Activated CD4-positive, alpha-beta T cell treated with anti-CD3 and anti-CD28 coated beads, Interleukin-2, amount 10 ng/mL, durations not matched to agents 24 days and 14 days (primary cell): ENCODE measurements at regions not wholly inside any gene's neighbourhood (a gene's known extent, or its start where the extent isn't known, plus 50 kb on each side); places are given as distances from the start of the nearest gene placed in this dataset.
"Not testable (repeated sequence)": the region's sequence is repeated elsewhere in the genome, so short reads cannot be mapped to it uniquely, and the experiment has no call there.

ENCODE experiments used
- DNase-seq: peaks from one replicate; pipeline ENCODE4 v3.0.0; 2022
- H3K27ac Mint-ChIP-seq: one replicate; pipeline ENCODE4 v1.8.0; 2022; ENCODE audit warnings: mild to moderate bottlenecking, mixed read lengths
- H3K27me3 Mint-ChIP-seq: one replicate; pipeline ENCODE4 v1.8.0; 2022; ENCODE audit warnings: mixed read lengths
- H3K36me3 Mint-ChIP-seq: one replicate; pipeline ENCODE4 v1.8.0; 2022; ENCODE audit warnings: low read depth, mild to moderate bottlenecking, mixed read lengths
- H3K4me1 Mint-ChIP-seq: one replicate; pipeline ENCODE4 v1.8.0; 2021; ENCODE audit warnings: mixed read lengths
- H3K4me3 Mint-ChIP-seq: one replicate; pipeline ENCODE4 v1.8.0; 2022; ENCODE audit warnings: mild to moderate bottlenecking, moderate library complexity, mixed read lengths
- H3K9me3 Mint-ChIP-seq: one replicate; pipeline ENCODE4 v1.8.0; 2021; ENCODE audit warnings: mixed read lengths
- intact Hi-C: fragments of 100-400 bp; cut with micrococcal nuclease; formaldehyde crosslinking; loops from one replicate; pipeline ENCODE4 v1.15.1; 2023

GRCh38 chr10:4221310-4221709 lies 436.3 kb upstream of the KLF6 start:
- H3K4me1 Mint-ChIP-seq, H3K36me3 Mint-ChIP-seq, H3K4me3 Mint-ChIP-seq, H3K9me3 Mint-ChIP-seq, H3K27me3 Mint-ChIP-seq, H3K27ac Mint-ChIP-seq, intact Hi-C loops, DNase-seq: not testable (repeated sequence)

DNA sequence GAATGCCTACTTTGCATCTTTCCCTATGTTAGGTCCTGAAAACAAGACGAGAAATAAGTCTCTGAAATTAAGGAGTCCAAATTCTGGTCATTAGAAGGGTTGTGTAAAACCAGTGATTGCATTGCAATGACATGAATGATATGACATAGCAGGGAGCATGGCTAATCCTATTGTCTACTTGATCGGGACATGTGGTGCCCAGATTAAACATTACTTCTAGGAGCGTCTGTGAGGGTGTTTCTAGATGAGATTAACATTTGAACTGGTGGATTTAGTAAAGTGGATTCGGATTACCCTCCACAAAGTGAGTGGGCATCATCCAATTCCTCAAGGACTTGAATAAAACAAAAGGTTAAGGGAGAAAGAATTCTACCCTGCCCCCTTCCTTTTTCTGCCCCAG lies 434.9 kb upstream of the KLF6 start:
- Mint-ChIP-seq H3K4me1 (peaks cover 7% of the 10 kb centered on the region), H3K27me3 (peaks cover 7% of the 10 kb centered on the region), H3K36me3 (no peaks in the 10 kb centered on the region), H3K4me3 (no peak overlapping the region), H3K9me3 (peaks cover 10% of the 10 kb centered on the region), H3K27ac (no peak overlapping the region)
- intact Hi-C loops: no loop called here
- no peak for DNase-seq

GRCh38 chr10:4217653-4218052 lies 432.6 kb upstream of the KLF6 start:
- Mint-ChIP-seq H3K4me3 (no peak overlapping the region), H3K9me3 (peaks cover 6% of the 10 kb centered on the region), H3K27me3 (peaks cover 7% of the 10 kb centered on the region), H3K27ac (no peak overlapping the region), H3K36me3 (no peaks in the 10 kb centered on the region), H3K4me1 (peaks cover 7% of the 10 kb centered on the region)
- no peak for DNase-seq
- intact Hi-C loops: no loop called here

GRCh38 chr10:4217187-4217586 lies 432.2 kb upstream of the KLF6 start:
- Mint-ChIP-seq H3K4me1 (peaks cover 7% of the 10 kb centered on the region), H3K4me3 (no peak overlapping the region), H3K36me3 (no peaks in the 10 kb centered on the region), H3K27me3 (peaks cover 7% of the 10 kb centered on the region), H3K27ac (no peak overlapping the region), H3K9me3 (peaks cover 3% of the 10 kb centered on the region)
- no peak for DNase-seq
- intact Hi-C loops: no loop called here

GRCh38 chr10:4216726-4217125 lies 431.7 kb upstream of the KLF6 start:
- no peak overlapping the region for H3K27ac Mint-ChIP-seq
- intact Hi-C loops: no loop called here
- H3K4me3 Mint-ChIP-seq: no peak overlapping the region
- no peaks in the 10 kb centered on the region for H3K36me3 Mint-ChIP-seq
- H3K4me1 Mint-ChIP-seq: peaks cover 7% of the 10 kb centered on the region
- H3K27me3 Mint-ChIP-seq: peaks cover 7% of the 10 kb centered on the region
- no peak for DNase-seq
- peaks cover 3% of the 10 kb centered on the region for H3K9me3 Mint-ChIP-seq

GRCh38 chr10:4215963-4216575 lies 431.1 kb upstream of the KLF6 start:
- Mint-ChIP-seq H3K4me3 (no peak overlapping the region), H3K4me1 (peaks cover 2% of the 10 kb centered on the region), H3K27me3 (peaks cover 7% of the 10 kb centered on the region), H3K9me3 (peaks cover 3% of the 10 kb centered on the region), H3K36me3 (no peaks in the 10 kb centered on the region), H3K27ac (no peak overlapping the region)
- intact Hi-C loops: no loop called here
- no peak for DNase-seq

- Mint-ChIP-seq H3K9me3 (no peaks in the 10 kb centered on the region), H3K27ac (peak overlapping the region; percentile 1), H3K4me1 (peaks cover 2% of the 10 kb centered on the region), H3K27me3 (peaks cover 7% of the 10 kb centered on the region), H3K36me3 (no peaks in the 10 kb centered on the region), H3K4me3 (no peak overlapping the region)
- no peak for DNase-seq
- intact Hi-C loops: no loop called here
These were observed 430.5 kb upstream of the KLF6 start for GRCh38 chr10:4215485-4215884.

DNA sequence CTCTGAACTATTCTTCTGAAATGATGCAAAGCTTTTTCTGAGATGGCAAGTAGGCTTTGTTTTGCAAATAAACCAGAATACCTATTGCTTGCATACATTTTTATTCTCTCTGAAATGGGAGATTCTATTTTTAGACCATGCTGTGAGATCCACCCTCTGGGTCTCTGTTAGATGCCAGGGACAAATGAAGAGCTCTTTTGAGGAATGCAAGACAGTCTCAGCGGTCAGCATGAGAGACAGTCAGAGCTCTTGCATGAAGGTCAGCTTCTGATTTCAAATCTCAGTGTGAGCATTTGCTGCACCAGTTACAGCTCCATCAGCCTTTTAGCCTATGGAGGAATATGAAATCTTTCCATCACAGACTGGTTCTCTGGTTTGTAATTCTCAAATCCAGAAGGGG lies 429.9 kb upstream of the KLF6 start:
- no peak overlapping the region for H3K4me3 Mint-ChIP-seq
- intact Hi-C loops: no loop called here
- DNase-seq: no peak
- H3K4me1 Mint-ChIP-seq: peaks cover 2% of the 10 kb centered on the region
- H3K27me3 Mint-ChIP-seq: peaks cover 9% of the 10 kb centered on the region
- no peaks in the 10 kb centered on the region for H3K9me3 Mint-ChIP-seq
- H3K27ac Mint-ChIP-seq: no peak overlapping the region
- no peaks in the 10 kb centered on the region for H3K36me3 Mint-ChIP-seq

DNA sequence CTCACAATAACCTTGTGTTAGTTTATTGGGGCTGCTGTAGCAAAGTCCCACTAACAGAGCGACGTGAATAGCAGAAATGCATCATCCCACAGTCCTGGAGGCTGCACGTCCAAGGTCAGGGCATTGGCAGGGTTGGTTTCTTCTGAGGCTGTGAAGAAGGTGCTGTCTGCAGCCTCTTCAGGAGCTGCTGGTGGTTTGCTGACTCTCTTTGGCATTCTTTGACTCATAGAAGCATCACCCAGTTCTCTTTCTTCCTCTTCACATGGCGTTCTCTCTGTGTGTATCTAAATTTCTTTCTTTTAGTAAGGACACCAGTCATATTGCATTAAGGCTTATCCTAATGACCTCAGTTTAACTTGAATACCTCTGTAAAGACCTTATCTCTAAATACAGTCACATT lies 428.4 kb upstream of the KLF6 start:
- Mint-ChIP-seq H3K27me3 (peaks cover 14% of the 10 kb centered on the region), H3K4me3 (no peak overlapping the region), H3K36me3 (no peaks in the 10 kb centered on the region), H3K4me1 (peaks cover 2% of the 10 kb centered on the region), H3K9me3 (no peaks in the 10 kb centered on the region), H3K27ac (no peak overlapping the region)
- intact Hi-C loops: no loop called here
- no peak for DNase-seq

DNA sequence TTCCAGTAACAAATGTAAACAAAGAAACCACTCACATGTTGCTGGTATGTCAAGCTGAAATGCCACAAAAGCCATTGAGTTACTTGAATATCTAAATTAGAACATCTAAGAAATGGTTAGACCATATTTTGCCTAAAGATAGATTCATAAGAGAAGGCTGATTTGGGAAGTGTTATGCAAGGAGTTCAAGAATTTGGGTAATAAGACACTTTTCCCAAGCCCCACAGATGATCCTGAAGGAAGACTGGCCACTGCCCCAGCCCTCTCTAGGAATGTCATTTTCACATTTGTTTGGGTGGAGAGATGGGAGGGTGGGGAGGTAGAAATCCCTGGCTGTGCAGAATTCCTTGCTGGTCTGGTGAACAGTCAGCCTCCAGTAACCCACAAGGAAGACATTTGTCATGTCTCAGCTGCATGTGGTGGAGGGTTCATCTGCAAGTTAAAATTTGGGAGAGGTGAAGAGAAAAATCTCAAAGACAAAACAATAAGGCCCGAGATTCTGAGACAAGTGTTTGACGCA lies 427.2 kb upstream of the KLF6 start:
- Mint-ChIP-seq H3K4me1 (peaks cover 5% of the 10 kb centered on the region), H3K27me3 (peaks cover 22% of the 10 kb centered on the region), H3K36me3 (no peaks in the 10 kb centered on the region), H3K4me3 (no peak overlapping the region), H3K27ac (no peak overlapping the region), H3K9me3 (peaks cover 5% of the 10 kb centered on the region)
- intact Hi-C loops: no loop called here
- DNase-seq: no peak

DNA sequence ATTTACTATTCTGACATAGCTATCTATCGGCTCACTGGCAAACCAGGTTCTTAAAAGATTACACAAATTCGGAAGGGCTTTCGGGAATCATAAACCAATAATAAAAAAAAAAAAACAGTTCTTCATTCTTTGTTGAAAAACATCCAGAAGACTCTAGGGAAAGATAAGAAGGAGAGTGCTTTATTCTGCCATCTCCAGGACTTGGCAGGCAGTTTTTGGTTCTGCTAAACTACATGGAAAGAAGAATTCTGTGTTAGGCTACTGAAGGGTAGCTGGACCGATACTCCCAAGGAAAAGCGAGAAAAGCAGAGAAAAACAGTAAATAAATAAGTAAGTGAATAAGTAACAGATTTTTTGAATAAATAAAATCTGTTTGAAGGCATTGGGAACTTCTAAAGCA lies 423.5 kb upstream of the KLF6 start:
- peaks cover 5% of the 10 kb centered on the region for H3K9me3 Mint-ChIP-seq
- H3K27ac Mint-ChIP-seq: no peak overlapping the region
- no peak for DNase-seq
- H3K4me3 Mint-ChIP-seq: no peak overlapping the region
- no peaks in the 10 kb centered on the region for H3K36me3 Mint-ChIP-seq
- intact Hi-C loops: no loop called here
- H3K27me3 Mint-ChIP-seq: peaks cover 20% of the 10 kb centered on the region
- peaks cover 3% of the 10 kb centered on the region for H3K4me1 Mint-ChIP-seq

DNA sequence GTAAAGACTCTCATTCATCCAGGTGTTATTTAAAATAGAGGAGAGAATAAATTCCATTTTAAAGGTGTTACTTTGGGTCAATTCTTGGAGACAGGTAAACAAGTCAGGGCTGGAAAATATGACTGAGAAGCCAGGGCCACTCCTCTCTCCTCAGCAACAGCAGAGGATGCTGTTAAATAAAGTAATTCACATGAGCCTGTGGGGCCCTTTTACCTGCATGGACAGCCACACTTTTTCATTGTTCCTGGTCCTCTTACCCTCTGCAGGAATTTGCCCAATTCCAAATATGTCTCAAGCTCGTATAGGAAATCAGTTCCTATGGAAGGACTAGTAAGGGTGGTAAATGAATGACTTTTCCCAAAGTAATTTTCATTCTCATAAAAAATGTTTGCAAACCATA lies 420.1 kb upstream of the KLF6 start:
- peaks cover 5% of the 10 kb centered on the region for H3K9me3 Mint-ChIP-seq

GRCh38 chr10:4202938-4203337 lies 417.9 kb upstream of the KLF6 start:
- DNase-seq: no peak
- Mint-ChIP-seq H3K4me3 (no peak overlapping the region), H3K9me3 (peaks cover 3% of the 10 kb centered on the region), H3K27ac (no peak overlapping the region), H3K4me1 (peaks cover 2% of the 10 kb centered on the region), H3K36me3 (no peaks in the 10 kb centered on the region), H3K27me3 (peaks cover 8% of the 10 kb centered on the region)
- intact Hi-C loops: no loop called here

More for the DNA sequence above, 420.1 kb upstream of the KLF6 start:
- Mint-ChIP-seq H3K4me3 (no peak overlapping the region), H3K27ac (no peak overlapping the region), H3K36me3 (no peaks in the 10 kb centered on the region), H3K27me3 (peaks cover 20% of the 10 kb centered on the region), H3K4me1 (peaks cover 3% of the 10 kb centered on the region)
- no peak for DNase-seq
- intact Hi-C loops: no loop called here

GRCh38 chr10:4201866-4202825 lies 417.1 kb upstream of the KLF6 start:
- DNase-seq: no peak
- Mint-ChIP-seq H3K27me3 (peaks cover 9% of the 10 kb centered on the region), H3K4me3 (no peak overlapping the region)

More at GRCh38 chr10:4201866-4202825, 417.1 kb upstream of the KLF6 start:
- H3K4me1 Mint-ChIP-seq: peaks cover 1% of the 10 kb centered on the region
- H3K27ac Mint-ChIP-seq: no peak overlapping the region
- no peaks in the 10 kb centered on the region for H3K36me3 Mint-ChIP-seq
- intact Hi-C loops: no loop called here
- no peaks in the 10 kb centered on the region for H3K9me3 Mint-ChIP-seq
